ENCODE measurements at regions not wholly inside any gene's neighbourhood (a gene's known extent, or its start where the extent isn't known, plus 50 kb on each side); places are given as distances from the start of the nearest gene placed in this dataset.

- Histone ChIP-seq H4K8ac (ENCODE audit: low read depth, low read length) (no peak overlapping the region), H3K23ac (ENCODE audit: low read depth, low read length, poor library complexity) (no peak overlapping the region), H3K14ac (ENCODE audit: low read length) (no peak overlapping the region), H2AK5ac (ENCODE audit: low read depth, low read length) (no peak overlapping the region), H3K4ac (ENCODE audit: low read length) (no peak overlapping the region), H2BK120ac (ENCODE audit: low read depth, low read length) (no peak overlapping the region), H3K18ac (ENCODE audit: low read length) (no peak overlapping the region), H3K4me2 (ENCODE audit: insufficient read depth, low read length, poor library complexity, severe bottlenecking) (no peak overlapping the region), H2AFZ (ENCODE audit: low read length) (no peak overlapping the region), H3K27me3 (ENCODE audit: control insufficient read depth in 3 of 3, insufficient read depth in 3 of 3, low read depth in 1 of 3, low read length in 3 of 3) (peaks cover 0 to 3% (median 0%) of the 10 kb centered on the region in 3 experiments), H3K79me1 (ENCODE audit: low read depth, low read length) (no peaks in the 10 kb centered on the region), H3K27ac (replicated peaks; ENCODE audit: low read length) (no peak overlapping the region), H4K91ac (ENCODE audit: low read depth, low read length, poor library complexity) (no peak overlapping the region), H3K4me3 (ENCODE audit: low read length in 2 of 2) (no peak overlapping the region), H2BK5ac (ENCODE audit: low read length) (no peak overlapping the region), H2BK15ac (ENCODE audit: low read length) (no peak overlapping the region), H3K9ac (ENCODE audit: low read depth, low read length, poor library complexity) (no peak overlapping the region), H3K36me3 (replicated peaks in 1 of 2; ENCODE audit: control insufficient read depth in 2 of 2, insufficient read depth in 2 of 2, low read length in 2 of 2) (no peaks in the 10 kb centered on the region), H3K9me3 (replicated peaks in 1 of 2; ENCODE audit: control insufficient read depth in 2 of 2, insufficient read depth in 1 of 2, low read depth in 1 of 2, low read length in 2 of 2) (no peaks in the 10 kb centered on the region), H2BK12ac (ENCODE audit: low read length) (no peak overlapping the region), H3K4me1 (ENCODE audit: control insufficient read depth in 2 of 2, insufficient read depth in 1 of 2, low read depth in 1 of 2, low read length in 2 of 2) (no peaks in the 10 kb centered on the region)
- no peak for DNase-seq (ENCODE audit: low spot score)
- WGBS, 2 donors (ENCODE audit: extremely low coverage in 2 of 2, insufficient read length in 2 of 2, insufficient replicate concordance in 1 of 2): no CpG with 5 or more reads among the region's 4 CpGs
These were observed 446.8 kb downstream of the PLPP3 start for GRCh38 chr1:56132520-56132919.

GRCh38 chr1:56129837-56130236, 449.5 kb downstream of the PLPP3 start:
- no peak for DNase-seq (ENCODE audit: low spot score)
- H2BK120ac ChIP-seq (ENCODE audit: low read depth, low read length): no peak overlapping the region
- H3K79me1 ChIP-seq (ENCODE audit: low read depth, low read length): no peaks in the 10 kb centered on the region
- H3K4ac ChIP-seq (ENCODE audit: low read length): no peak overlapping the region
- no peak overlapping the region for H2BK15ac ChIP-seq (ENCODE audit: low read length)
- H3K23ac ChIP-seq (ENCODE audit: low read depth, low read length, poor library complexity): no peak overlapping the region
- no peaks in the 10 kb centered on the region for H3K36me3 ChIP-seq (replicated peaks in 1 of 2; ENCODE audit: control insufficient read depth in 2 of 2, insufficient read depth in 2 of 2, low read length in 2 of 2)
- H3K4me3 ChIP-seq (ENCODE audit: low read length in 2 of 2): no peak overlapping the region
- H3K14ac ChIP-seq (ENCODE audit: low read length): no peak overlapping the region
- no peak overlapping the region for H2AFZ ChIP-seq (ENCODE audit: low read length)
- no peak overlapping the region for H2BK5ac ChIP-seq (ENCODE audit: low read length)
- H2AK5ac ChIP-seq (ENCODE audit: low read depth, low read length): no peak overlapping the region
- no peak overlapping the region for H4K91ac ChIP-seq (ENCODE audit: low read depth, low read length, poor library complexity)
- H3K4me1 ChIP-seq (ENCODE audit: control insufficient read depth in 2 of 2, insufficient read depth in 1 of 2, low read depth in 1 of 2, low read length in 2 of 2): no peaks in the 10 kb centered on the region
- H4K8ac ChIP-seq (ENCODE audit: low read depth, low read length): no peak overlapping the region
- no CpG with 5 or more reads among the region's 3 CpGs for WGBS, 2 donors (ENCODE audit: extremely low coverage in 2 of 2, insufficient read length in 2 of 2, insufficient replicate concordance in 1 of 2)
- H2BK12ac ChIP-seq (ENCODE audit: low read length): no peak overlapping the region
- no peaks in the 10 kb centered on the region for H3K27me3 ChIP-seq (ENCODE audit: control insufficient read depth in 3 of 3, insufficient read depth in 3 of 3, low read depth in 1 of 3, low read length in 3 of 3)
- H3K27ac ChIP-seq (replicated peaks; ENCODE audit: low read length): no peak overlapping the region
- no peak overlapping the region for H3K9ac ChIP-seq (ENCODE audit: low read depth, low read length, poor library complexity)
- no peak overlapping the region for H3K18ac ChIP-seq (ENCODE audit: low read length)
- H3K4me2 ChIP-seq (ENCODE audit: insufficient read depth, low read length, poor library complexity, severe bottlenecking): no peak overlapping the region
- H3K9me3 ChIP-seq (replicated peaks in 1 of 2; ENCODE audit: control insufficient read depth in 2 of 2, insufficient read depth in 1 of 2, low read depth in 1 of 2, low read length in 2 of 2): no peaks in the 10 kb centered on the region

- no peaks in the 10 kb centered on the region for H3K79me1 ChIP-seq (ENCODE audit: low read depth, low read length)
- no CpG with 5 or more reads among the region's 3 CpGs for WGBS, 2 donors (ENCODE audit: extremely low coverage in 2 of 2, insufficient read length in 2 of 2, insufficient replicate concordance in 1 of 2)
These were observed 454.0 kb downstream of the PLPP3 start for GRCh38 chr1:56125316-56125715.

GRCh38 chr1:56123826-56124225, 455.5 kb downstream of the PLPP3 start:
- Histone ChIP-seq H3K14ac (ENCODE audit: low read length) (no peak overlapping the region), H3K4me3 (ENCODE audit: low read length in 2 of 2) (no peak overlapping the region), H3K27ac (replicated peaks; ENCODE audit: low read length) (no peak overlapping the region), H3K27me3 (ENCODE audit: control insufficient read depth in 3 of 3, insufficient read depth in 3 of 3, low read depth in 1 of 3, low read length in 3 of 3) (no peaks in the 10 kb centered on the region), H3K4me2 (ENCODE audit: insufficient read depth, low read length, poor library complexity, severe bottlenecking) (no peak overlapping the region), H3K9me3 (replicated peaks in 1 of 2; ENCODE audit: control insufficient read depth in 2 of 2, insufficient read depth in 1 of 2, low read depth in 1 of 2, low read length in 2 of 2) (no peaks in the 10 kb centered on the region), H3K79me1 (ENCODE audit: low read depth, low read length) (no peaks in the 10 kb centered on the region), H2BK12ac (ENCODE audit: low read length) (no peak overlapping the region), H3K9ac (ENCODE audit: low read depth, low read length, poor library complexity) (no peak overlapping the region), H2AK5ac (ENCODE audit: low read depth, low read length) (no peak overlapping the region), H4K91ac (ENCODE audit: low read depth, low read length, poor library complexity) (no peak overlapping the region), H3K36me3 (replicated peaks in 1 of 2; ENCODE audit: control insufficient read depth in 2 of 2, insufficient read depth in 2 of 2, low read length in 2 of 2) (no peaks in the 10 kb centered on the region), H2BK15ac (ENCODE audit: low read length) (no peak overlapping the region), H3K23ac (ENCODE audit: low read depth, low read length, poor library complexity) (no peak overlapping the region), H2AFZ (ENCODE audit: low read length) (no peak overlapping the region), H3K18ac (ENCODE audit: low read length) (no peak overlapping the region), H2BK120ac (ENCODE audit: low read depth, low read length) (no peak overlapping the region), H2BK5ac (ENCODE audit: low read length) (no peak overlapping the region), H3K4ac (ENCODE audit: low read length) (no peak overlapping the region), H4K8ac (ENCODE audit: low read depth, low read length) (no peak overlapping the region), H3K4me1 (ENCODE audit: control insufficient read depth in 2 of 2, insufficient read depth in 1 of 2, low read depth in 1 of 2, low read length in 2 of 2) (no peaks in the 10 kb centered on the region)
- no peak for DNase-seq (ENCODE audit: low spot score)
- WGBS, 2 donors (ENCODE audit: extremely low coverage in 2 of 2, insufficient read length in 2 of 2, insufficient replicate concordance in 1 of 2): no CpG with 5 or more reads among the region's 3 CpGs

More at GRCh38 chr1:56125316-56125715, 454.0 kb downstream of the PLPP3 start:
- Histone ChIP-seq H2BK120ac (ENCODE audit: low read depth, low read length) (no peak overlapping the region), H4K91ac (ENCODE audit: low read depth, low read length, poor library complexity) (no peak overlapping the region), H2AK5ac (ENCODE audit: low read depth, low read length) (no peak overlapping the region), H3K4ac (ENCODE audit: low read length) (no peak overlapping the region), H2BK5ac (ENCODE audit: low read length) (no peak overlapping the region), H4K8ac (ENCODE audit: low read depth, low read length) (no peak overlapping the region), H3K36me3 (replicated peaks in 1 of 2; ENCODE audit: control insufficient read depth in 2 of 2, insufficient read depth in 2 of 2, low read length in 2 of 2) (no peaks in the 10 kb centered on the region), H3K23ac (ENCODE audit: low read depth, low read length, poor library complexity) (no peak overlapping the region), H2BK12ac (ENCODE audit: low read length) (no peak overlapping the region), H3K27ac (replicated peaks; ENCODE audit: low read length) (no peak overlapping the region), H3K14ac (ENCODE audit: low read length) (no peak overlapping the region), H3K4me1 (ENCODE audit: control insufficient read depth in 2 of 2, insufficient read depth in 1 of 2, low read depth in 1 of 2, low read length in 2 of 2) (no peaks in the 10 kb centered on the region), H2AFZ (ENCODE audit: low read length) (no peak overlapping the region), H2BK15ac (ENCODE audit: low read length) (no peak overlapping the region), H3K4me3 (ENCODE audit: low read length in 2 of 2) (no peak overlapping the region), H3K18ac (ENCODE audit: low read length) (no peak overlapping the region), H3K9ac (ENCODE audit: low read depth, low read length, poor library complexity) (no peak overlapping the region), H3K9me3 (replicated peaks in 1 of 2; ENCODE audit: control insufficient read depth in 2 of 2, insufficient read depth in 1 of 2, low read depth in 1 of 2, low read length in 2 of 2) (no peaks in the 10 kb centered on the region), H3K4me2 (ENCODE audit: insufficient read depth, low read length, poor library complexity, severe bottlenecking) (no peak overlapping the region), H3K27me3 (ENCODE audit: control insufficient read depth in 3 of 3, insufficient read depth in 3 of 3, low read depth in 1 of 3, low read length in 3 of 3) (no peaks in the 10 kb centered on the region)
- DNase-seq (ENCODE audit: low spot score): no peak

Data from neuronal stem cell (in vitro differentiated cells).